NCI-H460 (cell line): ENCODE measurements at regions not wholly inside any gene's neighbourhood (a gene's known extent, or its start where the extent isn't known, plus 50 kb on each side); places are given as distances from the start of the nearest gene placed in this dataset.

Experiments
- DNase-seq: peaks from one replicate; pipeline ENCODE4 v3.0.0-alpha.2; 2016; ENCODE audit warnings: low read depth; ENCODE audit errors: extremely low read depth

DNA sequence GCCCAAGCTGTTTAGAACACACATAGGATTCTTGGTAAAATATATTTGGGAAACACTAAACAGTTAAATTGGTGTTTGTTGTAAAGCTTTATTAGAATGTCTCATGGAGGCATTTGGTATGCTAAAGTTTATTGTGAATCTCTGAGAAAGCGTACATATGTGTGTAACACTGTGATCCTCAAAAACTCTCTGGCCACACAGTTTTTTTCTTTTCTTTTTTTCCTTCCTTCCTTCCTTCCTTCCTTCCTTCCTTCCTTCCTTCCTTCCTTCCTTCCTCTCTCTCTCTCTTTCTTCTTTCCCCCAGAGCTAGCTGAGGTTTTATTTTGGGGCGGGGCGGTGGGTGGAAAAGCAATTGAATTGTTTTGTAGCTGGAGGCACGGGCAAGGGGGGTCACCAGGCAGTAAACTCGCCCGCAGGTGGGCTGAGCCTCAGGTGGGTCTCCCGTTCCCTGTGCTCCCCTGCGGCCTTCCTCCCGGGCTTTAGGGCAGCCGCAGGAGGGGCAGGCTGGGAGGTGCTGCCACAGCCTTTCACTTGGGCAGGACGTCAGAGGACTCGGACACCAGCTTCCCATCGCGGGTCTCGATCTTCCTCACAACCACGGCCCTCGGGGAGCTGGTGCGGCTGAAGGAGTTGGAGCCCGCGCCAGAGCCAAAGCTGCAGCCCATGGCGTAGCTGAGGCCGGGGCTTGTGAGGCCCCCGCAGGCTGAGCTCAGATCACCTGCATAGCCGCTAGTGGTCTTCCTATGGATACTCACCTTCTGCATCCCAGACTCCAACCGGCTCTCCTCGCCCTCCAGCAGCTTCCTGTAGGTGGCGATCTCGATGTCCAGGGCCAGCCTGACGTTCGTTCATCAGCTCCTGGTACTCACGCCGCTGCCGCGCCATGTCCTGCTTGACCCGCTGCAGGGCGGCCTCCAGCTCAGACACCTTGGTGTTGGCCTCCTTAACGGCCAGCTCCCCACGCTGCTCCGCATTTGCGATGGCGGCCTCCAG, 459.0 kb downstream of the GATA3 start:
- DNase-seq, result no peak

DNA sequence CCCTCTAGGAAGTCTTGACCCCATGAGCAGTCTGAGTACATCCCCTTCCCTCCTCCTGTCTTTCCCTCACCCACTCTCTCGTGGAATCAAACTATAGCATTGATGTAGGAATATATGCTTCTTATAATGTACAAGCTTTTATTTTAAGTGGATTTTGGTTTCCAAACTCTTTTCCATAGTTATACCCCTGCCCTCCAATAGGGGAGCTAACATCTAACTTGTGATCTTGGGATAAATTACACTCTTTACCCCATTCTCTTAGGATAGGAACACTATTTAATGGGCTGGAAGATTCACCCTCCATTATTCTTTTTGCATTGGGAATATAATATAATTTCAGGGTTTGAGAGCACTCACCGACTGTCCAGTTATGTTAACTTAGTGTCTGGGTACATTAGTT, 465.9 kb downstream of the GATA3 start:
- no peak for DNase-seq

DNA sequence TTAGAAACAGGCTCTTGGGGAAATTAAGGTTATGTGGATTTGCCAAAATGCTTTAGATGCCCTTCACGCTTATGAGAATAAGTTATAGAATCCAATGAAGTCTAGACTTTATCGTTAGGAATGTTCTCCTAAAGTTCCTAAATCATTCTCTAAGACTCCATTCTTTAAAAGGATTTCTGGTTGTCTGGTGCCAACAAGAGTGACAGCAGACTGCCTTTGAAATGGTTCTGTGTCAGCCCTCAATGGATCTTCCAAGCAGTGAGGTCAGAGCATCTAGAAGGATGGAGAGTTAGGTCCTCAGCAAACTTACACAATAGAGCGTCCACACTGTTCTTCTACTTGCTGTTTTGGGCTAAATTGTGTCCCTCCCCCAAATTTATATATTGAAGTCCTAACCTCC, 473.3 kb downstream of the GATA3 start:
- no peak for DNase-seq

DNA sequence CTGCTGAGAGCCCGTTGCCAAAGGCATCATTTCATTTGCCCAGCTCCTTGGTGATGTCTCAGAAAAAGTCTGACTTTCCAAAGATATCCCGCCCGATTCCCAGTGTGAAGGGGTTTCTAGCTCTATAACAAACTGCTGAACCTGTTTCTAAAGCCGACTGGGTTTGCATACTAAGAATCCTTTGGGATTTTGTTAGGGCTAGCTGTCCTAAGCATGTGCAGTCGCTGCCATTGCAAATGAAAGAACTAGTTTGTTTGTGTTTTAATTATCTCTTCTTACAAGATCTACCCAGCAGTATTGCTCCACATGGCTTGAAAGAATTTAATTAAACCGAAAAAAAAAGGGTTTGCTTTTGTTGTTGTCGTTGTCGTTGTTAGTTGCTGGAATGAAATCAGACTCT, 476.6 kb downstream of the GATA3 start:
- DNase-seq, result no peak

DNA sequence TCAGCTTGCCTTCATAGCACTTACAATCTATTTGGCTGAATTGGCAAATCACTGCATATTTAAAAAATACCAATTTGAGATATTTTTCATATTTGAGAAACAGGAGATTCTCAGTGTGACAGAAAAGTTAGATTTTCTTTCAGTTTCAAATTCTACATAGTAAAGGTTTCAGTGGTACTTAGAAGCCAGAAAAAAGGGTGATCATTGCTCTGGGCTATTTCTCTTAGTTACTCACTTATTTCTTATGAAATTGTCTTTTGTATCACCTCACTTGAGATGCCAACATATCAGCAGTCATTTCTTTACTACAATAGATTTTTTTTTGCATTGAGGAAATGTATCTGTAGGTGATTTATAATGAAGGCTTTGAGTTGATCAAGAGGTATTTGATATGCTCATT, 478.2 kb downstream of the GATA3 start:
- no peak for DNase-seq

DNA sequence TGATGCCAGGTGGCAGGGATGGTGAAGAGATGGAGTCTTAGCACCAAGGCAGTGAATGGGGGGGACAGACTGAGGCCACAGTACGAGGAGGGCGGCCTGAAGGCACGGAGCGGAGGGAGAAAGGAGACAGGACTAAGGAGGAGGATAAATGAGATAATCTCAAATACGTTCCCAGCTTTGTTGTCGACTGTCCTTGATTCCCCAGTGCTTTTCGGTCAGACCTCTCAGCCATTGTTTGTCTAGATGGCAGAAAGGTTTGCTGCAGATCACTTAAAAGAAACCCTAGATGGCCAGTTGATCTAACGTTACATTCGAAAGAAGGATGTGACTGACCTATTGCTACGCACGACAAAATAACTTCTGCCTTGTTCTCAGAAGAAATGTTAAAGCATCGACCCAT, 479.0 kb downstream of the GATA3 start:
- DNase-seq, result no peak

DNA sequence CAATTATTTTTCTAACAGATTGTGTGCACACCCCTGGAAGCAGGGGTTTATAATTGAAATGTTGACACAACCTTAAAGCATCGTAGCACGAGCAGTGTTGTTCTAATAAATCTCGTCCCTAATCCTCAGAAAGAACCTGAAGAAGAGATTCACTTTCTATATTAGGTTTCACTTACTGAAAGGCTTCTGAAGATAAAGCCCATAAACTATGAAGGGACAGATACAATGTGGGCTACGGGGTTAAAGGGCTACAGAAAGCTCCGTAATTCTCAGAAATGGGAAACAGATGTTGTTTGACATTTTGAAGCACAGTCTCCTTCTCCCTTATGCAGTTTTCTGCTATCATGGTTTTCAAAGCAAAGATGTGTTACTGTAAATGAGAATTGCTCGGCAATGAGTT, 479.6 kb downstream of the GATA3 start:
- DNase-seq, result no peak

DNA sequence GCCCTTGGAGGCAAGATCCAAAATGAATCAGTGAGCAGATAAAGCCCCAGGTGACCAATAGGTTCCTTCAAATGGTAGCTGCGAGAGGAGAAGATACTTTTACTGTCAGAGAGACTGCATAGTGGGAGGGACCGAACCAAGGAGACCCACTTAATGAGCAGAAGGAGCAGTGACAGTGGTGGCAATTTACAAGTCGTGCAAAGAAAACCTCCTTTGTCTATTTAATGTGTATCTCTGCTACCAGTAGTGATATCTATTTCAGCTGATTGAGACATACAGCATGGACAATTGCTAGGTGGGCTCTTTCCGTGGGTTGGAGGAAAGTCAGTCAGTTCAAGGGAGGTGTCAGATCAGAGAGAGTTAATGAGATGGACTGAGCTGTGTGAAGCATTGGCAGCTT, 480.4 kb downstream of the GATA3 start:
- DNase-seq, result no peak

DNA sequence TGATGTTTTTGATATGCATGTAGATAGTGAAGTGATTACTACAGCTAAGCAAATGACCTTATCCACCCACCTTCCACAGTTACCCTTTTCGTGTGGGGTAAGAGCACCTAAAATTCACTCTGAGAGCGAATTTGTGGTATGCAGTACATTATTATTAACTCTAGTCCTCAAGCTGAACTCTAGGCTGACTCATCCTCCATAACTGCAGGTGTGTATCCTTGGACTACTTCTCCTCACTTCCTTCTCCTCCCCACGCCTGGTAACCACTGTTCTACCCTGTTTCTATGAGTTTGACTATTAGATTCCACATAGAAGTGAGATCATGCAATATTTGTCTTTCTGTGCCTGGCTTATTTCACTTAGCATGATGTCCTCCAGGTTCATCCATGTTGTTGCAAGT, 484.6 kb downstream of the GATA3 start:
- DNase-seq, result no peak

DNA sequence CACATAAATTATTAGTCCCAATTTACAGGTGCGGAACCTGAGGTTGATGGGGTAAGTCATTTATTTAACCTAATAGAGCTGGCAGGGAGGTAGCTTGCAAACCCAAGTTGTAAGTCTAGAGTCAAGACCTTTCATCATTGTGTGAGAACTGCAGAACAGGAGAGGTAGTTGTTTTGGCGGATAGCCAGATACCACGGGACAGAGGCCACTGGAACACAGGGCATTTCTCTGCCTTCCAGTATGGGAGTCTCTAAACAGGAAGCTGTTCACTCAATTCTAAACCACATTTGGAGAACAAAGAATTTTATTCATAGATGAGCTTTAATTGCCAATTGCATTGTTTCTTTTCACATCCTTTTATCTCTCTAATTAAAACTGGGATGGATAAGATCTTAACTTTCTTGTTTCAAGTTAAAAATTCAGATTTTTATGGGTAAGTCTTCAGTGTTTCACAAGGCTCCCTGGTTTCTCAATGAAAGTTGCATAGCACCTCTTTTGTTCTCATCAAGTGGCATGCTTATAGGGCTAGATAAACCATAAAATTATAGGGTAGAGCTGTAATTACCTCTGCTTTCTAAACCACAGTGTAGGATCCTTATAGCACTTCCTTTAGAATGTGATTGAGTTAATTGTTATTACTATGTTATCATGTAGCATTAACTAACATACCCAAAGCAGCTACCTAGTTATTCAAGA, 489.0 kb downstream of the GATA3 start:
- no peak for DNase-seq

DNA sequence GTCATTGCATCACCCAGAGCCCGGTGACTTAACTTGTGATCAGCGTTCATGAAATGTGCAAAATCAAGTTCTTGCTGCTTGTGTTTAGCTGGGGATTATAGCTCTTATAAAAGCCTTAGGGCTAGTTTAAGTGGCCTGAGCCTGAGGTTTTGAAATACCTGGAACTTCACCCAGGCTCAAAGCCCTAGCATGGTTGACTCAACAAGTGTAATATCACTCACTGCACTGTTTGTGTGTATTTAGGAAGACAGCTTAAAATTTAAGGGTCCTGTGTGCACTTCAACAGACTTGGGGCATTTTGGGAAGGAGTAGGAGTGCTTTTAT, 489.5 kb downstream of the GATA3 start:
- no peak for DNase-seq

DNA sequence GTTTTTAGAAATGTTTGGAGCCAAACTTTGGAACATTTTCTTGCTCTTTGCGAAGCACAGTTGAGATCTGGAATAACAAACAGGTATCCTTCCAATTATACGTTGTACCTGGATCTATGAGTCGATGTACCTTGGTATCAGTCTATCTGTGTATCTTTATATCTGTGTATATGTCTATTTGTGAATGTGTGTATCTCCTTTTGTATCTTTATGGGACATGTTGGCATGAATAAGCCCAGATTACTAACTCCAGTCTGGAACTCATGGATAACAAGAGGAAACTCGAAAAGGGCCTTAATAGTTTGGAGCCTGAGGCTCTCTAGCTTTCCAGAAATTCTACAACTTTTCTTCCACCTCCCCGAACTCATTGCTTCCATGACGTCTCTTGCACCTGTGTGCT, 490.0 kb downstream of the GATA3 start:
- DNase-seq, result no peak

DNA sequence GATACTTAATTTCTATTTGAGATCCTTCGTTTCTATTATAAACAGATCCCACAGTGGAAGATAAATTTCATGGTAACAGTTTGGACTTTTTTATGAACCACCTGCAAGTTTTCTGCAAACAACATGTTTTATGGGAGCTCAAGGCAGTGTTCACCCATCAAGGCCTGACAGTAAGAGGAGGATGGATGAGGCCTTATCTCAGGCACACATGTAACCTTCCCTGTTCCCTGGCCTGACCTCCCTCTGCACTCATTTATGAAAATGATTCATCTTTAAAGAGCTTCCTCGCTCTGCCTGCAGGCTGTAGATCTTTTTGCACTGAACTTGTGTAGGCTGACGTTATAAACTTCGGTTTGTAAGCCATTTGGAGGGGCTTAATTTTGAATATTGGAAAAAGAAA, 500.1 kb downstream of the GATA3 start:
- no peak for DNase-seq

DNA sequence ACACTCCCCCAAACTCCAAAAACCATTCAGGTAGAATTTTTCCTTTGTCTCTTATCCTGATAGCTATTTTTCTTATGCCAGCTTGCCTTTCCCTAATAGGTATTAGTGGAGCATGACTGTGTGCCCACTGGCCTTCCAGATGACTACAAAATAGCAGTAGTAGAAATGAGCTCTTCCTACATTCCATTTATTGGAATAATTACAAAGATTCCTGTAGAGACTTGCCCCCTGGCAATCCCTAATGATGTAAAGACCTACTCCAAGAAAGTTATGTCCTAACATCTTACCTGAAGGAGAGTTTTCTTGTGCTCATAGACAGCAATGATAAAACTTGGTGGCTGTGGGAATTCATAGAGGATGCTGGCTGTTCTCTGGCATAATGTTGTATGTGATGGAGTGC, 501.8 kb downstream of the GATA3 start:
- no peak for DNase-seq

DNA sequence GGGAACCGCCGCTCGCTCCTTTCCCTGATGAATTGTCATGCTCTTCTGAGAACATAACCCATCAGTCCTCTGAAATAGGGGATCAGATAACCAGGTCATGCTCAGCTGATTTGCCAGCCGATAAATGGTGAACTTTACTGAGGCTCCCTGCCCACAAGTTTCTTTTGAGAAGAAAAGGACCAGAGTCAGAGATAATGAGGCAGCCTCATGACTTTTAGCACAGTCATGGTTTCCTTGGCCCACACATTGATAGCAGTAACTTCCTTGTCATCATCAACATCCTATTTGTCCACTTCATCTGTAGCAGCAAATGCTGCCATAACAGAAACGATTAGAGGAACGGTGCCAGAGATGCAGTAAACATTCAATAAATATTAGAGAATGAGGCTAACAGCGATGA, 509.0 kb downstream of the GATA3 start:
- DNase-seq, result no peak

DNA sequence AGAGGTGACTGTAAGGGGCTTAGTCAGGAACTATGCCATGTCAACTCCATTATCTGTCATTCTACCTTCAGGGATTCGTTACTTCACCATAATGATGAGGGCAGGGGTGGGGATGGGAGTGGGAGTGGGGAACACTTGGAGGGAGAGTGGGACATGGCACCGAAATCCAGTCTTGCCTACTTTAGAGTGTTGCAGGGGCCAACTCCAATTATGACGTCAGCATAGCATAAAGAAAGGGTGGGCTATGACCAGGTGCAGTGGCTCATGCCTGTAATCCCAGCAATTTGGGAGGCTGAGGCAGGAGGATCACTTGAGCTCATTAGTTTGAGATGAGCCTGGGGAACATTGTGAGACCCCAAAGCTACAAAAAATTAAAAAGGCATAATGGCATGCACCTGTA, 512.2 kb downstream of the GATA3 start:
- no peak for DNase-seq

DNA sequence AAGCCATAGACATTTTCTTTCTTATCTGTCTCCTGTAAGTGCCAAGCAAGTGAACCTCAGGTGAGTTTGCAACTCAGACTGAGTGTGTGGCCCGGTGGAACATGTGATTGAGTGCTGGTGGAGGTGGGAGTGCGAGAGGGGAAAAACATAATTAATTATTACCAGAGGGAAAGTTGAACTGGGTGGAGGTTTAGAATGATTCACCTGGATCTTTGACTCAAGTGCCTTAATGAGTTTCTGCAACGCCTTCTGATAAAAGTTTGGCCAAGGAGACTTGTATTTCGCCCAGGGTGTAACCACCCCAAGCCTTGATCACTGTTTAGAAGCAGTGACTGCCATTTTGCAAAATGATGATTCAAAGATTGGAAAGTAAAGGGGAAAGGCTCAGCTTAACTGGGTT, 513.9 kb downstream of the GATA3 start:
- DNase-seq, result no peak

DNA sequence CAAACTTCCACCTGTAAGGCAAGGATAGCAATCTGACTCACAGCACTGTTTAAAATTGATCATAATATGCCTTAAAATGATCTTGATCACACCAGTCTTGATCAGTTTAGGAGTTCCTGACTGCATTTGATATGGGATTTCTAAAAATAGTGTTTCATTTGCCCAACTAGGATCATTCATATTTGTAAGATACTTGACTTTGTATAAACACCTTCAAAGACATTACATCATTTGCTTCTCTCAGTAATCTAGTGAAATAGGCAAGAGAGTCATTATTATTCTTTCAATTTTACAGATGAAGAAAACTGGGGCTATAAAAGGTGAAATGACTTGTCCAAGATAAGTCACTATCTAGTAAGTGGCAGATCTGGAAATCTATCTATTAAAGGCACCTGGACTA, 521.1 kb downstream of the GATA3 start:
- no peak for DNase-seq

DNA sequence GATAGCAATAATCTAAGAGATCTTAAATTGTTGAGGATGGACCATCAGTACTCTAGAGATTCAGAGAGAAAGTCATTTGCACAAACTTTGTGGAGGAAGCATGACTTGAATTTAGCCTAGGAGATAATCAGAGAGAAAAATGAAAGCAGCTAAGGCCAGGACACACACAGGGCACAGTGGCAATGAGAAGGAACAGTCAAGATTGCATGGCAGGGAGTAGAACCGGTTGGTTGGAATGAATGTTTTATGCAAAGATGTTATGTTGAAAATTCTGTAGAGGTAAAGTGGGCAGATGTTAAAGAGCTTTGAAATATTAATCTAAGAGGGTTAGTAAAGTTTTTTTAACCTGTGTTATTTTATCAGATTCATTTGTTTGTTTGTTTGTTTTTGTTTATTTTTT, 521.8 kb downstream of the GATA3 start:
- DNase-seq, result no peak

DNA sequence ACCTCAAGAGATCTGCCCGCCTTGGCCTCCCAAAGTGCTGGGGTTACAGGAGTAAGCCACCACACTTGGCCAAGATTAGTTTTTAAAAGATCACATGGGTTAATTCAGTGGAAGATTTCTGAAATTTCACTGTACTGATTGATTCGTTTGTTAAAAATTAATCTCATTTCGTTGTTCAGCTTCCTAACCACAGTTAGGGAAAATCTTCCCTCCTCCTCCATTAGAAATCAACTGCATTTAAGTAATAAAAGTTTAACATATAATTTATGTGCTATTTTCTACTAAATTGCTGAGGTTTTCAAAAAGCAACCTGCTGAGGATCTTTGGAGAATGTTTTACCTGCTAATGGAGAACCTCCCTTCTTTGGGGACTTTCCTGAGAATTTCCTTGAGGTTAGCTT, 522.4 kb downstream of the GATA3 start:
- no peak for DNase-seq

DNA sequence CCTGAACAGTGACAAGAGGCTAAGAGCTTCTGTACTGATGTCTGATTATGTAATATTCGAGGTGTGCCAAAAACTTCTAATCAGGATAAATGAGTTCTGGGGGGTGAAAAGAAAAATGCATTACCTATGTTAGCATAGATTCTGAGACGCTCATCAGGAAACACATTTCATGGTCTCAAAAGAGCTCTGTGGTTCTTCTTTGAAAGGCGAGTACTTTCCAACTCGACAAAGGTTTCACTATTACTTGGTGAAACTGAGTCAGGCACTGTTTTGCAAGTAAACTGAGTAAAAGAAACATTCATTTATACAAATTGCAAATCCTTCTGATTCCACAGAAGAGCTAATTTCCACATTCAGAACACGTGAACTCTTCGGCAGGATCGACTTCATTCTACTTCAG, 523.2 kb downstream of the GATA3 start:
- DNase-seq, result no peak

DNA sequence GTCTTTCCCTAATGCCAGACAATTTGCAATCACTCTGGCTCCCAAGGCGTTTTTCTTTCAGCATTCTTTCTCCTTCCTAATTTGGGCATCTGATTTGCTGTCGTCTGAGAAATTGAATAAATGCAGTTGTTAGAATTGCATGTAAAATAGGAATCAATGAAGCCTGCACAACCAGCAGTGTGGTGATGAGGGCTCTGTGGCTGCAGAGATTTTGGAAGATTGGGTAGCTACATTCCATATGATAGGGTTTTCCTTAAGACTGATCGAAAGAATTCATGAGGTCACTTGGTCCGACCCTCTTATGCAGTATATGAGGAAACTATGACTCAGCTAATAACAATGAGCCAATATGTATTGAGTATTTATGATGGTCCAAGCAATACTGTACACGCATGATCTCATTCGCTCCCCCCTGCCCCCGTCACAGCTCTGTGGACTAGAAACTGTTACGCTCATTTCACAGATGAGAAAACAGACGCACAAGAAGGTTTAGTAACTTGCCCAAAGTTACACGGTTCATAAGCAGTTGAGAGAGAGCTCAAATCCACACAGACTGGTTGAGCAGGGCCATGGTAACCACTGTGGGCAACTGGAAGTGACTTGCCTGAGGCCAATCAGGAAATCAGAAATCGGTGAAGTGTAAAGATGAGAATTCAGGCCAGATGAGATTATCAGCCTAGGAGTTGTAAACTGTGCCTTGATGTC, 527.2 kb downstream of the GATA3 start:
- DNase-seq, result no peak
